ENCODE measurements at regions not wholly inside any gene's neighbourhood (a gene's known extent, or its start where the extent isn't known, plus 50 kb on each side); places are given as distances from the start of the nearest gene placed in this dataset.

DNA sequence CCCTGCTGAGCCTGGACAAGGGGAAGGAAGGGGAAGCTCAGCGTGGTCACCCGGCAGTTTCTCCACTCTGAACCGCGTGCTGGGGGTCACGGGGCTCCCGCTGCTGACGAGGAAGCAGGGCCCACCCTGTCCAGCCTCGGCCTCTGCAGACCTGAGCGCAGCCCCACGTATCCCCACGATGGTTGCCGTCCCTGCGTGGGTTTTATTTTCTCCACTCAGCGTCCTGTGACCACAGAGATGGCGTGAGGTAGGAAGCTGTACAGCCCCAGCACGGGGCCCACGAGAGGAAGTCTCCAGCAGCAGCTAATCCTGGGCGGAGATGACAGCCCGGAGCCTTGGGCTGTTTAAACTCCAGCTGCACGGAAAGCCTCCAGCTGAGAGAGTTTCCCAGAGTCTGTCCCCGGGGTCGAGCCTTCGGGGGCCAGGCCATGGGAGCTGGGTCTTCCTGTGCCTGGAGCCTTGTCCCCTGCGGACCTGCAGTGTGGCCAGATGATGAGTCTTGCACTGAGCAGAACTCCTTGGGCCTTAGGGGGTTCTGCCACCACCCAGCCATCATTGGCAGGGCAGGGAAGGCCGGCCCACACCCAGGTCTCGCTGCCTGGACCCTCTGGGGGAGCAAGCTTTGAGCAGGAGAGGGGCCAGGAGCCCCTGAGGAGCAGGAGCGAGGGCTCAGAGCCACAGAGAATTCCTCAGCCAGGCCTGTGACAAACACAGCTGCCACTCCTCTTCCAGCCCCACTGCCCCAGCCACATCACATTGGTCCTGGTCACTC is 72.8 kb upstream of the FAM20C start:
- DNase-seq (ENCODE audit: low spot score), result no peak

DNA sequence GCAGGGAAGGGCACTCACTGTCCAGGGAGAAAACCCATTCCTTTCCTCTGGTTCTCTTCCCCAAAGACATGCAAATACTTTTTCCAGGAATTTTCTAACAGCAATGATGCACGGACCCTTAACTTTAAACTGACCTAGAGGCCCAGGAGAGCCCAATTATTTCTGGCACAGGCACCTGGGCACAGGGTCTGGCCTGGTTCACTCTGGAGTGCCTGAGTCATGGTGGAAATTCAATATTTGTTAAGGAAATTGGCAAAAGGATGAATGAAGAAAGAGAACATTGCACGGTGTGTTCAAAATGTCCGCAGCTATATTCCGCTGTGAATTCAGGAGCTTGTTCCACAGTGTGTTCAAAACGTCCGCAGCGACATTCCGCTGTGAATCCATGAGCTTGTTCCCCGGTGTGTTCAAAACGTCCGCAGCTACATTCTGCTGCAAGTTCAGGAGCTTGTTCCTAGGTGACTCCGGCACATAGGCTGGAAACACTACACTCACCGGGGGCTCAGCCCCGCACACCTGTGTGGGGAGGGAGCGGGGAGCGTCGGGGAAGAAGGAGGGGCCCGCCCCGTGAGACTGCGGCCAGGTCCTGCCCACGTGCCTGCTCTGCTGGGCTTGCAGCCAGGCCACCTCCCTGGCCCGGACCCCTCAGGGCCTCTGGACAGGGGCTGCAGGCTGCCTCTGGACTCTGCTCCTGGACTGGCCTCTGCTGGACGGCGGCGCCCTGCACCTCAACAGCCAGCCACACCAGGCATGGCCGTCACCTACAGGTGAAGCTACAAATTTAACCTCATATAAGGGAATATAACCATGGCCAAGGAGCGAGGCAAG is 72.0 kb upstream of the FAM20C start:
- DNase-seq (ENCODE audit: low spot score), result no peak

DNA sequence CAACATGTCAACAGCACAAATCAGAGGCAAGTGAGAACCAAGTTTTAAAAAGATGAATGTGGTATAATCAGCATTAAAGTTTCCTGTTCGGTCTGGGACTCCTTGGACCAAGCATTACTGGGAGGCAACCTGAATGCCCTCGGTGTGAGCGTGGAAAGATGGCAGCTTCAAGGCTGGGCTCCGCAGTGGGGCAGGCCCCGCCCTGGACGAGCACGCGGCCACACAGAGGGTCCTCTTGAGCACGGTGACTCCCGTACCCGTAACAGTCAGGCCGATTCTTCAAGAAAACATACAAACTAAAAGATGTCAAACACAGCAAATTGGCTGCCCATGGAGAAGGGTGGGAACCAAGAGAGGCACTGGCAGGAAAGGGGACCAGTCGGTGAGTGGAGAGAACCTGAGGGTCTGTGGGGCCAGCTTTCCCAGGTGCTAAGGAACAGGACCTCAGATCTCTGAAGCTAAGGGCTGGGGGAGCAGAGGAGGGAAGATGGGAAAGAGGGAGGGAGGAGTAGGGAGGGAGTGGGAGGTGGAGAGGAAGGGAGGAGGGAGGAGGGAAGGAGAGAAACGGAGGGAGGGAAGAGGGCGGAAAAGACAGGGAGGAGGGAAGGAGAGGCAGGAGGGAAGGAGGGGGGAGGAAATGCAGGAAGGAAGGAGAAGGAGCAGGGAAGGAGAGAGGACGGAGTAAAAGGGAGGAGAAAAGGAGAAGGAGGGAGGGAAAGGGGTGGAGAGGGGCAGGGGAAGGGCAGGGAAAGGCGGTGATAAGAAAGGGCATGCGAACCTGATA is 71.2 kb upstream of the FAM20C start:
- DNase-seq (ENCODE audit: low spot score), result no peak

DNA sequence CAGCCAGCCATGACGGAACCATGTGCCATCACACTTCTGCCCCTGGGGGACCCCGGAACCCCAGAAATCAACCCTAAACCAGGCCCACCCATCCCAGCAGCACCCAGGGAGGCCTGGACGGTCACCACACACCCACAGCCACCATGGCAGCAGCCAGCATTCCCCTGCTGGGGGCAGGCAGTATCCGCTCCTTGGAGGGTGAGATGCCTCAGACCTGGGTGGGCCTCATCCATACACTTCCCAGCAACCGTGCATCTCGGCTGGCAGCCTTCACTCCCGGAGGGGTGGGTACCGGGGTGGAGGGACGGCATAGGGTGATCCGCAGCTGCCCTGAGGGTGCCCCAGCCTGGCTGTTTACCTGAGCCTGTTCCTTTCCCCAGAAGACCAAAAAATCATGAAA is 69.1 kb upstream of the FAM20C start:
- DNase-seq (ENCODE audit: low spot score), result no peak

DNA sequence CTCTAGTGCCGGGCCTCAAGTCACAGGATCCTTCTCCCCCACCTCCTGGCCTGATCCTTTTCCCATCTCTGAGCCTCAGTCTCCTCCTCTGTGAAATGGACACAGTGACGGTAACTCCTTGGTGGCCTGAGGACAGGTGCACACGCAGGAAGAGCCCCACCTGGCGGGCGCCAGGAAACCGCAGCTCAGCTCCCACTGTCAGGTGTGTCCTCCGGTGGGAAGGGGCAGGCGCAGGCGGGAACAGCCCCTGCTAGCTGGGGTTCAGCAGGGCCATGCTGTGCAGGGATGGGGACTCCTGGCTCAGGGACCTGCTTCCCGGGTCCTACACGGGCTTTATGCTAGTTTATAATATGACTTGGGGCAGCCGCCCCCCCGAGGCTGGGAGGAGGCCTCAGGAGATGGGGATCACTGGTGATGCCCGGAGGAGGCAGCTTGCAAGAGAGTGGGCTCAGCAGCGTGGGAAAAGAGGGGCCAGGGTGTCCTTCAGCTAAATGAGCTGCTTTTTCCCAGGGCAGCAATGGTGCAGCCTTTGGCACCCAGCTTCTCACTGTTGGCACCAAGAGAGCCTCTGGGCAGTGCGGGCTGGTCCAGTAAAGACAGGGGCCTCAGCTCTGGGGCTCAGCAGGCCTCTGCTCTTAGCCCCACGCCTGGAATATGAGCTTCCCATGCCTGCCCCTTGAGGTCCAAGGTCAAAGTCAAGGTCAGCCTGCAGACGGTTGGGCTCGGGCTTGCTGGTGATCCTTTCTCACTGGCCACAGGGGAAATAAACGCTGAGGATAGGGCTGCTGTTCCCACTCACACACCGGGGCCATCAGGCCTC is 68.0 kb upstream of the FAM20C start:
- no peak for DNase-seq (ENCODE audit: low spot score)

DNA sequence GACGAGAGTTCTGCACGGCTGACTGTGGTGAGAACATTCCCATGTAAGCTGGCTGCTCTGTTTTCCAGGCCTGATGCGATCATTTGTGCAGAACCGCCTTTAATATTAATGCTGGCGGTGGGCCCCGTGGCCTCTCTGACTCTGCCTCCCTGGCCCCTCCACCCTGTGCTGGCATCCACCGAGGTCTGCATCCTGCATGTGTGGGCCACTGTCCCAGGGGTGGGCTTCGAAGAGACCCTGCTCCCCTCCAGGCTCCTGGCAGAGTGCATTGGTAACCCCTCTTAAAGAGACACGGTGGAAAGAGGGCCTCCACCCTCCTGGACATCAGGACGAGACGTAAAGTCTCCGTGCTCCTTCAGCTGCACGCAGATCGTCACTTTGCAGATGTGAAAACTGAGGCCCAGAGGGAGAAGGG is 67.3 kb upstream of the FAM20C start:
- no peak for DNase-seq (ENCODE audit: low spot score)

DNA sequence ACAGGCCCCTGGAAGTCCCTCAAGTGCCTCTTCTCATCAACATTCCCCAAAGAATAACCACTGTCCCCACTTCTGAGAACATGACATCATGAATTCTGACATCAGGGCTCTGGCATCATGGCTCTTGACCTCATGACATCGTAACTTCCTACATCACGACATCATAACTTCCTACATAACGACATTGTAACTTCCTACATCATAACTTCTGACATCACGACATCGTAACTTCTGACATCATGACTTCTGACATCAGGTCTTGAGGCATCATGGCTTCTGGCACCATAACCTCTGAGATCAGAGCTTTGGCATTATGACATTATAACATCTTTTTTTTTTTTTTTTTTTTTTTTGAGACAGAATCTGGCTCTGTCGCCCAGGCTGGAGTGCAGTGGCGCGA is 66.7 kb upstream of the FAM20C start:
- DNase-seq (ENCODE audit: low spot score), result no peak

DNA sequence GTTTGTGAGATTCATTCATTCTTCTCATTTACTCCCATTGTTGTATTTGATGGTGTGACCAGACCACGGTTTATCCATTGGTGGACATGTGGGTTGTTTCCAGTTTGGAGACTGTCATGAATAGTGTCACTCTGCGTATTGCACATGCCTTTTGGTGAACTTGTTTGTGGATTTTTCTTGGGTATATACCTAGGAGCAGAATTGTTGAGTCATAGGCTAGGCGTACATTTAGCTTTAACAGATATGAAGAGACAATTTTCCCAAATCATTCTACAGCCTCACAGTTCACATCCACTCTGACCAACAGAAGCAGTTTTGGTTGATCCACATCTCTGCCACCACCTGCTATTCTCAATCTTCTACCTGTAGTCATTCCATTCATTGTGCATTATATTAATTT is 66.0 kb upstream of the FAM20C start:
- DNase-seq (ENCODE audit: low spot score), result no peak

DNA sequence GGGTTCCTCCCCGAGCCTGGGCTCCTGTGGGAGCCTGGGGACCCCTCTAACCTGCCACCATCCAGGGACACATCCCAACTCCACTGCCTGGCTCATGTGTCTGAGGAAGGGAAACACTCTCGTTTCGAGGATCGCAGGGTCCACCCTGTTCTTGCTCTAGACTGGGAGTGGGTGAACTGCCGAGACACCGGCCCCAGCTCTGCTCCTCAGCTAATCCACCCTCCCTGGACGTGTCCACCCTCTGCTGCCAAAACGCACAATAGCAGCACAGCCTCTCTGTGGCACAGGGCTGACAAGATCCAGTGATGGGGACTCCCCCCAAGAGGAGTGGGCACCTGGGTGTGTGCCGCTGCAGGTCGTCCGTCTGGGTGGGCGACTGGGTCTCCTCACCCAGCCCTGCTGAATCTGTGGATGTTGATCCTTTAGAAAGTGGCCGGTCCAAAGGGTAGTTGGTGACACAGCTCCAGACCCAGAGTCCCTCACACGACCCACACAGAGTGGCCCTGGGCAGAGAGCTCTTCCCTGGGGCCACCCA is 65.2 kb upstream of the FAM20C start:
- no peak for DNase-seq (ENCODE audit: low spot score)

DNA sequence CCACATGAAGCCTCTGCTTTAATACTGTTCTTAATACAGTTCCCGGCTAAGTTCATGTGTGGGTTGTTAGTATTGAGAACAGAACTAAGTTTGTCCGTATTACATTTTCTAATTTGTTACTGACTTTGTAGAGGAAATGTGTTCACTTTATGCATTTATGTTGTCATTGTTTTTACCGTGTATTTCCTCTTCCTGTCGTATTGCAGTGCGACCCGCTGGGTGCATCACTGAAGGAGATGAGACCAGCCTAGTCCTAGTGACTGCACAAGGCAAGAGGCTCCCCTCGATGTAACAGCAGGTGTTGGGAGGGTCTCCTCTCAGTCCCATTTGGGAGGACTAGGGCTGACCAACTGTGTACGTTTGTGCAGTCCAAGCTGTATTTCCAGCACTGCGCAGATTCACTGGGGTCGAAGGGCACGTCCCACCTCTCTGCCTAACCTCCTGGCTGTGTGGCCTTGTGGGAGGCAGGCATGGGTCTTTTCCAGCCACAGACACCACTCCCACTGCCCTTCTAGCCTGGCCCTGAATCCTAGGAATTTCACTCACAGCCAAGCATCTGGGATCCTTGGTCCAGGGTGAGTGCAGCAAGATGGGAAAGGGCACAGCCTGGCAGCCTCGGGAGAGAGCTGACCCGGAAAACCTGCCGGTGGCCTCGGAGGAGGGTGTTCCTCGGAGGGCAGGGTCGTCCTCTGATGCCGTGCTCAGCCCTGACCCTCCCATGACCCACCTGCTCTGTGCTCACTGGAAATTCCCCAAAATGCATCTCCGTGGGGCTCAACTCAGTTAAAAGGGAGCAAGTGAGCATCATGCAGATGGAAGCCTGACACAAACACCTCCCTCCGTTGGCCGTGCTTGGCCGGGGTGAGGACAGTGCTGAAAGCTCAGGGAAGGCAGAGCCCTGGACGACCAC is 63.9 kb upstream of the FAM20C start:
- no peak for DNase-seq (ENCODE audit: low spot score)

DNA sequence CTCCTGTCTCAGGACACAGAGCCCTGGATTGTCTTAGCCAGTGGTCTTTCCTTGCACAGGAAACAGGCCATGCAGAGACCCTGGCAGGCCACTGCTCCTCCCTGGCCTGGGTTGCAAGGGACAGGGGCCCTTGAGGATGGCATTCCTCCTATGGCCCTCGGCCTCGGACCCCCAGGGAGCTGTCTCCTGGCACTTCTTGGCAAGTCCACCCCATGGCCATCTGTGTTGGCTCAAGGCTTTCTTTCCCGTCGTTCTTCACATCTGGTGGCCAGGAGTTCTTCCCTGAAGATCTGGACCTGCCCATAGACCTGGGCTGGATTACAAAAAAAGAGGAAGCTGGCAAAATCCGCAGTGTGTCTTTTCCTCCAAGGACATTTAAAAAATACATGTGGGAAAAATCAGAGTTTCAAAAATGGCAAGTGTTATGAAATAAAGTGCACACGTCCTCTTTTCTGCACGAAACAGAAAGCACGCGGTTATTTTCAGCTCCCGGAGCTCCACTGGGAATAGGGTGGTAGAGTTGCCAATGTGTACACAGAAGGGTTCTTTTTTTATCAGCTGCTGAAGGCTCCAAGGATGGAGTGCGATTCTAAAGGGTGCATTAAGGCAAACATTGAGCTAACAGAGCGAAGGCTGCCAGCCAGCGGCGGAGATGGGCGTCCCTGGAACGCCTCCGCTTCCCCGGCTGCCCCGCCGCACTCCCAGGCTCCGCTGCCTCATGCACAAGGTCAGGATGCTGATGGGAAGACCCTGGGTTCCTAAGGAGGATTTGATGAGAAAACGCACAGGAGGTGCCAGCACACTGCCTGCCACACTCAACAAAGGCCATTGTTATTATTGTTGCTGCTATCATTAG is 62.8 kb upstream of the FAM20C start:
- no peak for DNase-seq (ENCODE audit: low spot score)

DNA sequence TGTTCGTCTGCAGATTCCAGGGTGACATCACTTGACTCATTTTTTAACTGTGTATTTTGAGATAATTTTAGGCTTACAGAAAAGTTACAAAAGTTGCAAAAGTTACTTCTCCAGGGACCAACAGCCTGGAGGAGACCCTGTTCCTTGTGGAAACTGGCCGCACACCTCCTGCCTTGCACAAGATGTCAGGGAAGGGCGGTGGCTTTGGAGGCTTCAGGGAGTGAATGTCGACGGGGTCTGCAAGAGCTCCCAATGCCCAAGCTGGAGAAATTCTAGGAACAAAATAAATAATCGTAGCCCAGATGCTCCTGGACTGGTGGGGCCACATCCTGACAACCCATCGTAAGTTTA is 62.2 kb upstream of the FAM20C start:
- no peak for DNase-seq (ENCODE audit: low spot score)

DNA sequence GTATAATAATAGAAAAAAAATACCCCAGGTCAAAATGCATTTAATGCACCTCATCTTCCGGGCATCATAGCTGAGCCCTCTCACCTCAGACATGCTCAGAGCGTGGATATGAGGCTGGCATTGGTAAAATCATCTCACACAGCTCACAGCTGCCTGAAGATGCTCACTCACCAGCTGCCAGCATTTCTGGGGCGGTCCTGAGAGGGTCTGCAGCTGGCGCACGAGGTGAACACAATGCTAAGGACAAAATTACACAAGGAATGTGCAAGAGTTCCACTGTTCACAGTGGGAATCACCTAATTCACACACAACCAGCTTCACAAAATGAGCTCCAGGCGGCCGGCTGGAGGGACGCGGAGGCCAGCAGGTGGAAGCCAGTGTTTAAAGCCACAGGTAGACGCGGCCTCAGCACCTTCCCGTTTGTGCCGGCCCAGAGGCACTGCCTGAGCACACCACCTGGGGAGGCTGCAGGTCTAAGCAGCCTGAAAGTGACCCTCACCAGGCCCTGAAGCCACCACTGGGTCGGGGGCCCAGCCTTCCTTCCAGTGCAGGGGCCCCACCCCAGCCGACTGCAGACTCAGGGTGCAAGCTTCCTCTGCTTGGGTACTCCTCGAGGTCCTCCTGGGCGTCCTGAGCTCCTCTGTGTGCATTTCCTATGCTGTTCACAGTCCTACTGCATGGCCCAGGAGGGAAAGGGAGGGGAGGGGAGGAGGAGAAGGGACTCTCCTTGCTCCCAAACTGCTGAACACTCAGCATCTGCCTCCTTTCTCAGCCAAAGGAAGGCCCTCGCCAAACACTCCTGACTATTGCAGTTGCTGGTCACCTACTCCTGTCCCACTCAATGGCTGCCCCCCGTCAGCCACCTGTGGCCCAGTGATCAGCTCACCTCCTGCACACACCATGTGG is 61.2 kb upstream of the FAM20C start:
- DNase-seq (ENCODE audit: low spot score), result no peak

DNA sequence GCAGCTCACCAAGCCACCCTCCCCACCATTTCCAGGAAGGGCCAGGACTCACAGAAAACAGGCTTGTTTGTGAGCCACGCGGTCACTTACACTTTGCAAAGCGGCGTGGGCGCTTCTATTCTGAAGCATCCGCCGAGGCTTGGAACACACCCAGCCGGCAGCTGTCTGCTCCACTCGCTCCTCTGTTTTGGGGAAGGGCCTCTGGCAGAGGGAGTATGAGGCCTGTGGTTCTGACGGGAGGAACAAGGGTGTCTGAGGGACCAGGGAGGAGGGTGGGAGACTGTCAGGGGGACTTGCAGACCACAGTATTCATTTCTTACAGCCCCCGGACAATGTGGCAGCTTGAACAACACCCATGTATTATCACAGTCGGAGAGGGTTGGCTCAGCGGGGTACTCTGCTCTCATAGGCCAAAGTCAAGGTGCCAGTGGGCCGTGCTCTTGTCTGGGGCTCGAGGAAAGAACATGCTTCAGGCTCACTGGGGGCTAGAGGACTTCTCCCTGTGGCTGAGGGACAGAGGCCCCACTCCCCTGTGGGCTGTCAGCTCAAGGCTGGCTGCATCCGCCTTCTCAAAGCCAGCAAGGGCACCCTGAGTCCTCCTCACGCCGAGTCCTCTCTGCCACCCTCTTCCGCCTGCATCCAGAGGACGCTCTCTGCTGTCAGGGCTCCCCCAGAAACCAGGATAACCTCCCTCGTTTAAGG is 60.4 kb upstream of the FAM20C start:
- no peak for DNase-seq (ENCODE audit: low spot score)

DNA sequence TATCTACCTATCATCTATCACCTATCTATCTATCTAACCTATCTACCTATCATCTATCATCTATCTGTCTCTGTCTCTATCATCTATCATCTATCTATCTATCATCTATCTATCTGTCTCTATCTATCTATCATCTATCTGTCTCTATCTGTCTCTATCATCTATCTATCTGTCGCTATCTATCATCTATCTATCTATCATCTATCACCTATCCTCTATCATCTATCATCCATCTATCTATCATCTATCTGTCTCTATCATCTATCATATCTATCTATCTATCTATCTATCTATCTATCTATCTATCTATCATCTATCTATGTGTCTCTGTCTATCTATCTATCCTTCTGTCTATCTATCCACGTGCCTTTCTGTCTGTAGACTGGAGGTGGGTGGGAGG is 59.5 kb upstream of the FAM20C start:
- DNase-seq (ENCODE audit: low spot score), result no peak

DNA sequence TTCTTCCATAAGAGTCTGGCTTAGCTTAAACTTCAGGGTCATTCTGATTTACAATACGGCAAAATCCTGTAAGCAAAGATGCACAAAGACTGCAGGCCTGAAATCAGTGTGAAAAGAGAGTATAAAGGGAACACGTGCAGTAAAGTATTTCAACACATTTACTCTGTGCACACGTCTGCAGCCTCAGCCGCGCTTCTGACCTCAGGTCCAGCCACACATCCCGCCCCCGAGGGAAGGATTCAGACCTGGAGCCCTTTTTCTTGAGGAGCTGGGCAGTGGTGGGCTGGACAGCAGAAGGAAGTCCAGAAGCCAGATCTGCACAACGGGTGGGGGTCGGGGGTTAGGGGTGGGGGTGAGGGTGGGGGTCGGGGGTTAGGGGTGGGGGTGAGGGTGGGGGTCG is 58.9 kb upstream of the FAM20C start:
- DNase-seq (ENCODE audit: low spot score), result no peak

DNA sequence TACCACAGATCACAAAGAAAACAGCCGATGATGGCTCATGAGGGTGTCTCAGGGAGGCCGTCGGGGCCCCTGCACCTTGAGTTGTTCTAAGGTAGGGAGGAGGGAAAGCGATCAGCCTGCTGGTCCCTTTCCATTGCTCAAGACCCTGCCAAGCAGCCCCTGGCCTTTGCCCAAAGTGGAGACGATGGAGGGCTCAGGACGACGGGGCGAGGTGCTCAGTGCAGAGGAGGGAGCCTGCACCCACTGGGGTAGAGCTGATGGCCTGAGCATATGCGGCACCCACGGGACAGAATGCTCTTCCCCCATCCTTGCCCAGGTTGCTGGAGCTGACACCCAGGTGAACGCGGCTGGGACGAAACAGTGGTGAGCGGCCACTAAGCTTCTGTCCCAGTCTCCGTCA is 58.3 kb upstream of the FAM20C start:
- DNase-seq (ENCODE audit: low spot score), result no peak

All from SK-N-DZ (cell line).